ENCODE measurements at regions not wholly inside any gene's neighbourhood (a gene's known extent, or its start where the extent isn't known, plus 50 kb on each side); places are given as distances from the start of the nearest gene placed in this dataset.

GRCh38 chr9:24846248-24846912, 300.7 kb upstream of the IZUMO3 start:
- TF ChIP-seq CTCF (conservative IDR thresholded peaks at IDR 0.05) (no peak), ZFX (IDR thresholded peaks at IDR 0.05) (no peak)

All from C4-2B (cell line).